H1 (cell line): ENCODE measurements at regions not wholly inside any gene's neighbourhood (a gene's known extent, or its start where the extent isn't known, plus 50 kb on each side); places are given as distances from the start of the nearest gene placed in this dataset.

ENCODE experiments used
- ATF3 ChIP-seq: IDR thresholded peaks from 2 replicates; pipeline ENCODE4 v1.6.1; 2011; ENCODE audit warnings: low read depth, mild to moderate bottlenecking, low read length; ENCODE audit not compliant: insufficient read depth
- GABPA ChIP-seq: IDR thresholded peaks from 2 replicates; pipeline ENCODE4 v1.6.1; 2011; ENCODE audit warnings: mild to moderate bottlenecking, low read length, moderate library complexity, borderline replicate concordance; ENCODE audit not compliant: insufficient read depth
- RNF2 ChIP-seq: fragments of 200-900, 300-1000 bp; sonication (generic); IDR thresholded peaks from 2 replicates; pipeline ENCODE4 v1.7.1; 2016; ENCODE audit warnings: borderline replicate concordance, low read depth, mild to moderate bottlenecking, antibody characterized with exemption, low read length; ENCODE audit not compliant: poor library complexity, severe bottlenecking; ENCODE audit errors: missing control alignments

- TF ChIP-seq ATF3 (no peak), RNF2 (no peak), GABPA (no peak)
These were observed 245.0 kb upstream of the HTR2C start (continued) for GRCh38 chrX:114338870-114339269.
